Keratinocyte (primary cell): ENCODE measurements at regions not wholly inside any gene's neighbourhood (a gene's known extent, or its start where the extent isn't known, plus 50 kb on each side); places are given as distances from the start of the nearest gene placed in this dataset.

Source experiments
- EZH2 ChIP-seq: IDR thresholded peaks from one replicate; pipeline ENCODE4 v1.6.1; 2012; ENCODE audit warnings: inconsistent platforms, mild to moderate bottlenecking, low read length, moderate library complexity
- TF ChIP-seq, protein P1 (sequence below), 3 experiments: IDR thresholded peaks in 1 of 3; conservative IDR thresholded peaks in 1 of 3; optimal IDR thresholded peaks in 1 of 3; 2 replicates in 2 of 3; 3 replicates in 1 of 3; pipeline versions ENCODE3 to v1.5.1; 2011; ENCODE audit warnings: low read length in 3 of 3, mild to moderate bottlenecking in 3 of 3, moderate library complexity in 2 of 3, control low read depth in 1 of 3, inconsistent platforms in 1 of 3; ENCODE audit not compliant: insufficient read depth in 2 of 3; ENCODE audit errors: extremely low read depth in 1 of 3

DNA sequence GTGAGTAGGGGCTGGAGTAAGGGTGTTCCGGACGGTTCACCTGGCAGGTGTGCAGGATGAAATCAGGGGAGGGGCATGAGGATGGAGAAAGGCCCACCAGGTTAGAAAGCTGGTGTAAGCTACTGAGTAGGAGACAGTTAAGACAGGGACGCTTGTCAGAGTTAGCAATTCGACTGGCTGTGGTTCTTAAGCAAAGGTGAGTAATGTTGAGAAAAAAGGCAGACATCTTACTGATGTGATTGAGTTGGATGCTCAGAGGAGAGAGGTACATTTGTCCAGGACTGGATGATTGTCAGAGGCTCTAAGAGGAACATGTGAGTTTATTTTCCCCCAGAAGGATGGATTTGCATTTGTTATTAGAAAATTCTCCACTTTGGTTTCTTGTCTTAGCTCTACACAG lies 90.5 kb upstream of the MGAT5 start:
- TF ChIP-seq, protein P1, sequence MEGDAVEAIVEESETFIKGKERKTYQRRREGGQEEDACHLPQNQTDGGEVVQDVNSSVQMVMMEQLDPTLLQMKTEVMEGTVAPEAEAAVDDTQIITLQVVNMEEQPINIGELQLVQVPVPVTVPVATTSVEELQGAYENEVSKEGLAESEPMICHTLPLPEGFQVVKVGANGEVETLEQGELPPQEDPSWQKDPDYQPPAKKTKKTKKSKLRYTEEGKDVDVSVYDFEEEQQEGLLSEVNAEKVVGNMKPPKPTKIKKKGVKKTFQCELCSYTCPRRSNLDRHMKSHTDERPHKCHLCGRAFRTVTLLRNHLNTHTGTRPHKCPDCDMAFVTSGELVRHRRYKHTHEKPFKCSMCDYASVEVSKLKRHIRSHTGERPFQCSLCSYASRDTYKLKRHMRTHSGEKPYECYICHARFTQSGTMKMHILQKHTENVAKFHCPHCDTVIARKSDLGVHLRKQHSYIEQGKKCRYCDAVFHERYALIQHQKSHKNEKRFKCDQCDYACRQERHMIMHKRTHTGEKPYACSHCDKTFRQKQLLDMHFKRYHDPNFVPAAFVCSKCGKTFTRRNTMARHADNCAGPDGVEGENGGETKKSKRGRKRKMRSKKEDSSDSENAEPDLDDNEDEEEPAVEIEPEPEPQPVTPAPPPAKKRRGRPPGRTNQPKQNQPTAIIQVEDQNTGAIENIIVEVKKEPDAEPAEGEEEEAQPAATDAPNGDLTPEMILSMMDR (optimal IDR thresholded peaks at IDR 0.05 in 1 of 3, IDR thresholded peaks at IDR 0.05 in 1 of 3, conservative IDR thresholded peaks at IDR 0.05 in 1 of 3; ENCODE audit: extremely low read depth in 1 of 3, insufficient read depth in 2 of 3, low read length in 3 of 3): no peak
- no peak for TF ChIP-seq EZH2
